ENCODE measurements at regions not wholly inside any gene's neighbourhood (a gene's known extent, or its start where the extent isn't known, plus 50 kb on each side); places are given as distances from the start of the nearest gene placed in this dataset.

GRCh38 chr16:64390102-64390501 is 731.8 kb downstream of the CDH11 start:
- H3K4me1 ChIP-seq (ENCODE audit: low read depth), result peaks cover 3% of the 10 kb centered on the region
- no peak overlapping the region for H3K27ac ChIP-seq
- no peaks in the 10 kb centered on the region for H3K27me3 ChIP-seq
- no peaks in the 10 kb centered on the region for H3K9me3 ChIP-seq (ENCODE audit: low read depth)
- H3K36me3 ChIP-seq, result no peaks in the 10 kb centered on the region
- no peak overlapping the region for H3K4me3 ChIP-seq
- TF ChIP-seq CTCF (IDR thresholded peaks at IDR 0.05; ENCODE audit: low read depth, low read length), result no peak
- DNase-seq (ENCODE audit: low read depth in 1 of 2, low spot score in 1 of 2), result no peak

- H3K4me1 ChIP-seq (ENCODE audit: low read depth), result no peaks in the 10 kb centered on the region
- H3K36me3 ChIP-seq, result no peaks in the 10 kb centered on the region
- DNase-seq (ENCODE audit: low read depth in 1 of 2, low spot score in 1 of 2), result no peak
- no peak overlapping the region for H3K4me3 ChIP-seq
- no peak overlapping the region for H3K27ac ChIP-seq
- H3K27me3 ChIP-seq, result no peaks in the 10 kb centered on the region
- TF ChIP-seq CTCF (IDR thresholded peaks at IDR 0.05; ENCODE audit: low read depth, low read length), result no peak
- H3K9me3 ChIP-seq (ENCODE audit: low read depth), result no peaks in the 10 kb centered on the region
Measured at GRCh38 chr16:64384636-64385035, 737.2 kb downstream of the CDH11 start.

GRCh38 chr16:64381979-64382378 is 739.9 kb downstream of the CDH11 start:
- no peaks in the 10 kb centered on the region for H3K36me3 ChIP-seq
- no peak overlapping the region for H3K4me3 ChIP-seq
- TF ChIP-seq CTCF (IDR thresholded peaks at IDR 0.05; ENCODE audit: low read depth, low read length), result no peak
- H3K27ac ChIP-seq, result no peak overlapping the region
- H3K4me1 ChIP-seq (ENCODE audit: low read depth), result no peaks in the 10 kb centered on the region
- H3K27me3 ChIP-seq, result no peaks in the 10 kb centered on the region
- no peaks in the 10 kb centered on the region for H3K9me3 ChIP-seq (ENCODE audit: low read depth)
- no peak for DNase-seq (ENCODE audit: low read depth in 1 of 2, low spot score in 1 of 2)

- no peaks in the 10 kb centered on the region for H3K9me3 ChIP-seq (ENCODE audit: low read depth)
- H3K4me3 ChIP-seq, result no peak overlapping the region
- no peak for DNase-seq (ENCODE audit: low read depth in 1 of 2, low spot score in 1 of 2)
- H3K27ac ChIP-seq, result no peak overlapping the region
- no peak for TF ChIP-seq CTCF (IDR thresholded peaks at IDR 0.05; ENCODE audit: low read depth, low read length)
- H3K36me3 ChIP-seq, result no peaks in the 10 kb centered on the region
- no peaks in the 10 kb centered on the region for H3K27me3 ChIP-seq
- H3K4me1 ChIP-seq (ENCODE audit: low read depth), result no peaks in the 10 kb centered on the region
Measured at GRCh38 chr16:64380751-64381150, 741.1 kb downstream of the CDH11 start.

- no peaks in the 10 kb centered on the region for H3K4me1 ChIP-seq (ENCODE audit: low read depth)
- TF ChIP-seq CTCF (IDR thresholded peaks at IDR 0.05; ENCODE audit: low read depth, low read length), result no peak
- DNase-seq (ENCODE audit: low read depth in 1 of 2, low spot score in 1 of 2), result peak in 1 of 2 donors; percentile 49
- H3K27ac ChIP-seq, result no peak overlapping the region
- no peaks in the 10 kb centered on the region for H3K27me3 ChIP-seq
- H3K36me3 ChIP-seq, result no peaks in the 10 kb centered on the region
- no peak overlapping the region for H3K4me3 ChIP-seq
- no peaks in the 10 kb centered on the region for H3K9me3 ChIP-seq (ENCODE audit: low read depth)
Measured at GRCh38 chr16:64375391-64375980, 746.4 kb downstream of the CDH11 start.

GRCh38 chr16:64370112-64370511 is 751.8 kb downstream of the CDH11 start:
- H3K36me3 ChIP-seq, result no peaks in the 10 kb centered on the region

More at GRCh38 chr16:64370112-64370511, 751.8 kb downstream of the CDH11 start:
- Histone ChIP-seq H3K9me3 (ENCODE audit: low read depth) (no peaks in the 10 kb centered on the region), H3K4me1 (ENCODE audit: low read depth) (no peaks in the 10 kb centered on the region), H3K27ac (no peak overlapping the region), H3K27me3 (no peaks in the 10 kb centered on the region), H3K4me3 (no peak overlapping the region)
- TF ChIP-seq CTCF (IDR thresholded peaks at IDR 0.05; ENCODE audit: low read depth, low read length), result no peak
- no peak for DNase-seq (ENCODE audit: low read depth in 1 of 2, low spot score in 1 of 2)

Data from cardiac muscle cell (in vitro differentiated cells and primary cell).